Gastrocnemius medialis (tissue), 4 donors: ENCODE measurements at regions not wholly inside any gene's neighbourhood (a gene's known extent, or its start where the extent isn't known, plus 50 kb on each side); places are given as distances from the start of the nearest gene placed in this dataset.

Experiments
- ATAC-seq, 2 donors: fragments of 150-250 bp; one replicate each; pipeline ENCODE4 v1.9.1; 2016
- DNase-seq, 2 donors: peaks; one replicate each; pipeline ENCODE4 v3.0.0-alpha.2; 2019
- H3K27ac ChIP-seq, 4 donors: fragments of 200-600 bp; sonication (generic); 1 replicate in 1 of 4; 2 replicates in 3 of 4; pipeline ENCODE4 v1.5.1; 2016 to 2018; ENCODE audit warnings: mild to moderate bottlenecking in 2 of 4, moderate library complexity in 1 of 4
- H3K27me3 ChIP-seq, 3 donors: fragments of 200-600 bp; sonication (generic) in 2 of 3; 1 replicate in 1 of 3; 2 replicates in 2 of 3; pipeline versions ENCODE4 v1.5.1 to v1.6.0; 2016 to 2019; ENCODE audit warnings: mild to moderate bottlenecking in 1 of 3, moderate library complexity in 1 of 3
- H3K36me3 ChIP-seq, 2 donors: fragments of 200-600 bp; sonication (generic) in 1 of 2; one replicate each; pipeline ENCODE4 v1.5.1; 2017 to 2018
- H3K4me1 ChIP-seq, 2 donors: fragments of 200-600 bp; sonication (generic) in 1 of 2; one replicate each; pipeline ENCODE4 v1.5.1; 2016 to 2017; ENCODE audit warnings: mild to moderate bottlenecking in 2 of 2
- H3K4me3 ChIP-seq, 4 donors: fragments of 200-600 bp; sonication (generic) in 3 of 4; 1 replicate in 1 of 4; 2 replicates in 3 of 4; pipeline ENCODE4 v1.5.1; 2016 to 2019; ENCODE audit warnings: mild to moderate bottlenecking in 2 of 4
- H3K9me3 ChIP-seq, 3 donors: fragments of 200-600 bp; sonication (generic) in 2 of 3; 1 replicate in 1 of 3; 2 replicates in 2 of 3; pipeline ENCODE4 v1.5.1; 2016 to 2019
- CTCF ChIP-seq, 5 experiments: fragments of 450-650 bp in 3 of 5; fragments of 200-600 bp in 2 of 5; sonication (generic) in 2 of 5; IDR thresholded peaks in 4 of 5; conservative IDR thresholded peaks in 1 of 5; 1 replicate in 4 of 5; 2 replicates in 1 of 5; pipeline ENCODE4 v1.5.1; 2016 to 2019; ENCODE audit warnings: antibody characterized with exemption in 5 of 5, mild to moderate bottlenecking in 3 of 5, moderate library complexity in 3 of 5
- POLR2A ChIP-seq, 2 donors: fragments of 450-650 bp; IDR thresholded peaks; one replicate each; pipeline ENCODE4 v1.6.1; 2017; ENCODE audit warnings: antibody characterized with exemption in 2 of 2, mild to moderate bottlenecking in 2 of 2, moderate library complexity in 2 of 2
- in situ Hi-C, 4 donors: fragments of 200-750 bp; cut with MboI; loops; one replicate each; pipeline versions ENCODE4 v1.15.0 to v1.8.0; 2017; ENCODE audit warnings: low sequenced_read_pairs in 4 of 4
- intact Hi-C: fragments of 100-400 bp; cut with DNase I; formaldehyde crosslinking; loops from one replicate; pipeline ENCODE4 v1.15.1; 2023; ENCODE audit warnings: low total_unique reads

- no peaks in the 10 kb centered on the region for H3K9me3 ChIP-seq
- H3K36me3 ChIP-seq: no peaks in the 10 kb centered on the region
- H3K27ac ChIP-seq: no peak overlapping the region
- intact Hi-C loops: no loop called here
- H3K4me1 ChIP-seq: no peaks in the 10 kb centered on the region
- no peak overlapping the region for H3K4me3 ChIP-seq
- no peak for TF ChIP-seq POLR2A (IDR thresholded peaks at IDR 0.05)
- no peak for TF ChIP-seq CTCF (IDR thresholded peaks at IDR 0.05 in 4 of 5, conservative IDR thresholded peaks at IDR 0.05 in 1 of 5)
- DNase-seq (no peak), ATAC-seq (no peak)
- no peaks in the 10 kb centered on the region for H3K27me3 ChIP-seq
- in situ Hi-C loops: no loop called here
Observed at GRCh38 chr3:79896086-79896485, 128.3 kb upstream of the ROBO1 start.

GRCh38 chr3:79887213-79887612 lies 119.4 kb upstream of the ROBO1 start:
- Histone ChIP-seq H3K27ac (no peak overlapping the region), H3K4me3 (no peak overlapping the region), H3K27me3 (no peaks in the 10 kb centered on the region), H3K9me3 (no peaks in the 10 kb centered on the region), H3K36me3 (no peaks in the 10 kb centered on the region), H3K4me1 (no peaks in the 10 kb centered on the region)
- no peak for ATAC-seq
- intact Hi-C loops: no loop called here
- TF ChIP-seq POLR2A (IDR thresholded peaks at IDR 0.05): no peak
- TF ChIP-seq CTCF (IDR thresholded peaks at IDR 0.05 in 4 of 5, conservative IDR thresholded peaks at IDR 0.05 in 1 of 5): no peak
- in situ Hi-C loops: no loop called here
- no peak for DNase-seq

- TF ChIP-seq POLR2A (IDR thresholded peaks at IDR 0.05) (no peak), CTCF (IDR thresholded peaks at IDR 0.05 in 4 of 5, conservative IDR thresholded peaks at IDR 0.05 in 1 of 5) (no peak)
- no peak for ATAC-seq
- intact Hi-C loops: no loop called here
Observed at GRCh38 chr3:79886204-79886603, 118.4 kb upstream of the ROBO1 start.

GRCh38 chr3:79885407-79885806 lies 117.6 kb upstream of the ROBO1 start:
- intact Hi-C loops (no loop called here), in situ Hi-C loops (no loop called here)
- H3K4me1 ChIP-seq: no peaks in the 10 kb centered on the region
- TF ChIP-seq CTCF (IDR thresholded peaks at IDR 0.05 in 4 of 5, conservative IDR thresholded peaks at IDR 0.05 in 1 of 5) (no peak), POLR2A (IDR thresholded peaks at IDR 0.05) (no peak)
- no peaks in the 10 kb centered on the region for H3K36me3 ChIP-seq
- ATAC-seq (no peak), DNase-seq (no peak)
- H3K9me3 ChIP-seq: no peaks in the 10 kb centered on the region
- no peaks in the 10 kb centered on the region for H3K27me3 ChIP-seq
- H3K27ac ChIP-seq: no peak overlapping the region
- H3K4me3 ChIP-seq: no peak overlapping the region

More at GRCh38 chr3:79886204-79886603, 118.4 kb upstream of the ROBO1 start:
- Histone ChIP-seq H3K4me3 (no peak overlapping the region), H3K9me3 (no peaks in the 10 kb centered on the region), H3K27me3 (no peaks in the 10 kb centered on the region), H3K36me3 (no peaks in the 10 kb centered on the region), H3K27ac (no peak overlapping the region), H3K4me1 (no peaks in the 10 kb centered on the region)
- DNase-seq: no peak
- in situ Hi-C loops: no loop called here

- H3K4me3 ChIP-seq: no peak overlapping the region
- no peak overlapping the region for H3K27ac ChIP-seq
- no peaks in the 10 kb centered on the region for H3K36me3 ChIP-seq
- in situ Hi-C loops: no loop called here
- H3K9me3 ChIP-seq: no peaks in the 10 kb centered on the region
- intact Hi-C loops: no loop called here
- H3K4me1 ChIP-seq: no peaks in the 10 kb centered on the region
- no peak for DNase-seq
- no peaks in the 10 kb centered on the region for H3K27me3 ChIP-seq
- TF ChIP-seq CTCF (IDR thresholded peaks at IDR 0.05 in 4 of 5, conservative IDR thresholded peaks at IDR 0.05 in 1 of 5) (no peak), POLR2A (IDR thresholded peaks at IDR 0.05) (no peak)
- no peak for ATAC-seq
Observed at GRCh38 chr3:79884354-79884753, 116.6 kb upstream of the ROBO1 start.
